RPMI8226 (cell line): ENCODE measurements at regions not wholly inside any gene's neighbourhood (a gene's known extent, or its start where the extent isn't known, plus 50 kb on each side); places are given as distances from the start of the nearest gene placed in this dataset.

Experiments
- DNase-seq: peaks from one replicate; pipeline ENCODE4 v3.0.0-alpha.2; 2015

DNA sequence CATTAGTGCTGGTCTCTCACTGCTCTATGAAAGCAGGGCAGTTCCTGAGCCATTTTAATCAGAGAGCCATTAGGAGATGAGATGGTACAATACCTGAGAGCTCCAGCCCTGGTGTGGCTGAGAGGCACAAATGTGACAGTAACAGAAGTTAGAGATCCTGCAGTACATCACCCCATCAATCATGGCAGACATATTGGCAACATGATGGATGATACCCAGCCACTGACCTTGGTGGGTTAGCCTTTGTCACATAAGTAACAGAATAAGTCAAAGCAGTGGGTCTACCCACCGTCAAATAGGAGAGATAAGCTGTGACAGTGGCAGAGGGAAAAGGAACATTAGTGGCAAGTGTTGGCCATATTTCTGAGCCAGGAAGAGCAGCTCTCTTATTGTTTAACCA, 53.3 kb upstream of the NXPH1 start:
- DNase-seq, result no peak

DNA sequence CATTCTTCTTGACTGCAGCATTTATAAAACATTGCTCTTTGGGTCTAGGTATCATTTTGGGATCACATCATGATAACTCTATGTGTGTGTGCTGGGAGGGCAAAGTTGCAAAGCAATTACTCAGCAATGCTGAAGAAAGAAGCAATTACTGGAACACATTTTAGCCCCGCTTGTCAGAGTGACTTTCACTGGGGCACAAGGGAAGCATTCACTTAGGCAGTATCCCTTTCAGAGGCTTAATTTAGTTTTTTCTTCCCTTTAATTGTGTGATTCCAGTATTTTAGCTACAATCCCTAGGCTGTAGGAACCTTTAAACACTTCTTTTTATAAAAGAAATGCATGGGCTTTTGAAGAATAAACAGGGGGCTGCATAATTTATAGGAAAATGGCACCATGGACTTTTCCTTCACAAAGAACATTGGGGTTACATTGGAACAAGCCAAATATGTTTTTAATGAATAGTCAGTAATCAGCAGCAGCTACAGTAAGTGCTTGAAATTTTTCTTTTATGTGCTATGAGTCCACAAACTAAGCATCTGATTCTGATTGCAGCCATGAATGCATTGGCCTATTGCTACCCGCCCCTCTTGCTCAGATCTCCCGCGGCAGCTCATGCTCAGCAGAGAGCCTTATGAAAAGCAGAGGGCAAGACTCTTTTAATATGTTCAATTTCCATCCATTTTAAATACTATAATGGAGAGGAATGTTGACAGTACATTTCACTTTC, 51.2 kb upstream of the NXPH1 start:
- DNase-seq, result no peak
